ENCODE measurements at regions not wholly inside any gene's neighbourhood (a gene's known extent, or its start where the extent isn't known, plus 50 kb on each side); places are given as distances from the start of the nearest gene placed in this dataset.

- DNase-seq (ENCODE audit: low spot score) = no peak
- TF ChIP-seq CTCF (IDR thresholded peaks at IDR 0.05; ENCODE audit: extremely low read depth, missing control alignments) = no peak
These were observed 95.4 kb upstream of the KLHL25 start for GRCh38 chr15:85889956-85890619.

DNA sequence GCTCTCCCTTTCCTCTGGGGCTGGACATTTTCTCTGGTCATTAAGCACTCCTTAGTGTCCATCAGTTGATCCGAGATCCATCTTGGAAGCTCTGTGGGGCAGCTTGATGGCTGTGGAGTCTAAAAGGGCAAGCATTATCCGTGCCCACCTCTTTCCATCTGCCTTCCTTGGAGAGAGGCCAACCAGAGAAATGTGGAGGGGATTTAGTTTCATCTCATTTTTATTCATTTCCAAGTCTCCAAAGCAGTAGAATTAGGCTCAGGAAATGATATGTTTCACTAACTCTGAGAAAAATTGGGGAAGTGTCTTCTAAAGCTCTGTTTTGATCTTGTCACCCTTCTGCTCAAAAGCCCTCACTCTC is 95.9 kb upstream of the KLHL25 start:
- DNase-seq (ENCODE audit: low spot score) = no peak
- no peak for TF ChIP-seq CTCF (IDR thresholded peaks at IDR 0.05; ENCODE audit: extremely low read depth, missing control alignments)

- DNase-seq (ENCODE audit: low spot score) = no peak
- TF ChIP-seq CTCF (IDR thresholded peaks at IDR 0.05; ENCODE audit: extremely low read depth, missing control alignments) = no peak
These were observed 96.7 kb upstream of the KLHL25 start for GRCh38 chr15:85891470-85891869.

GRCh38 chr15:85892232-85892631 is 97.5 kb upstream of the KLHL25 start:
- TF ChIP-seq CTCF (IDR thresholded peaks at IDR 0.05; ENCODE audit: extremely low read depth, missing control alignments) = no peak
- DNase-seq (ENCODE audit: low spot score) = no peak

GRCh38 chr15:85897207-85897894 is 102.6 kb upstream of the KLHL25 start:
- no peak for TF ChIP-seq CTCF (IDR thresholded peaks at IDR 0.05; ENCODE audit: extremely low read depth, missing control alignments)
- DNase-seq (ENCODE audit: low spot score) = no peak

DNA sequence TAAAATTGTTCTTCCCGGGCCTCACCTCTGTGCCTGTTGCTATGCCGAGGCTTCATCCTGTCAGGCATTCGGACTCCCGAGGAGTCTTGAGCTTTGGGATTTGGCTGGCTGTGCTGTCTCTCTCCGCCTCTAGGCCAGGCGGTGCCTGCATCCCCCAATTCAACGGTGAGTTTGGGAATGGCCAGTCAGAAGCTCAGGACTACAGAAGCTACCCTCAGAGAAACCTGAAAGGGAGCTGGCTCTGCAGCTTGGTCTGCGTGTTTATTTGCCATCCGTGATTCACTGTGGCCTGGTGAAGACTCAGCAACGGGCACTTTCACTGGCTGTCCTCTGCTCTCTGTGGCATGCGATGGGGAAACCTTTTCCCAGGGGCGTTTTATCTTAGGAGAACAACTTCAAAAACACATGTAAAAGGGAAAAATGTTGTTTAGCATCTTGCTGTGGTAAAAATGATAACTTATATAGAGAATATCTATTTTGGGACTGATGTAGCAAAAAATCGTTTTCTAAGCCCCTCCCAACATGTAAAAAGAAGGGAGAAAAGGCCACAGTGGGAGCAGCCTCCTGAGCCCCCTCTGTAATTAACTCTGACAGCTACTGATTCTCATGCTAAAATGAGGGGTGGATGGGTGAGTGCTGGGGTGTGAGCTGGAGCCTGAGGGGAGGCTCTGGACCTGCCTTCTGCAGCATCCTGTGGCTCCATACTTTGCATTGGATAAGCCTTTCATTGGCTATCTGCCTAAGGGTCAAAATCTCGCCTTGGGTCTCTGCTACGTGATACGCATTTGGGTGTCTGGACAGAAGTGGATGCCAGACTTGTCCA is 103.4 kb upstream of the KLHL25 start:
- TF ChIP-seq CTCF (IDR thresholded peaks at IDR 0.05; ENCODE audit: extremely low read depth, missing control alignments) = no peak
- no peak for DNase-seq (ENCODE audit: low spot score)

DNA sequence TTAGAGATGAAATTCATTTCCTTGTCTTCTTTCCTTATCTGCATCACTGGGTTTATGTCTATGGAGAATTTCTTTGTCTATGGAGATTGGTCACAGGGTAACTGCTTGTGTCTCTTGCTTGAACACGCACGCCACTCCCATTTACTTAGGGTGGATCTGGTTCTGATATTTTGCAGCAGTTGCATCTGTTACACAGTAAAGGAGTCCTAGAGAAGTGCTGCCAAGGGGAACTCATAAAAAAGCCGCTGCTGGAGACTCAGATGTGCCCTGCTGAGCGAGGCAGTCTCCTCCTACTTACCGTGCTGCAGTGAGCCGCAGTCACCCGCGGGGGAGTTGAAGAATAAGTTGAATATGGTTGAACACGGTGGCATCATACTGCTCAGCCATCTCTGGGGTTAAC is 105.2 kb upstream of the KLHL25 start:
- no peak for DNase-seq (ENCODE audit: low spot score)
- TF ChIP-seq CTCF (IDR thresholded peaks at IDR 0.05; ENCODE audit: extremely low read depth, missing control alignments) = no peak

Data from GM20000 (cell line).